Esophagus squamous epithelium (tissue), 4 donors: ENCODE measurements at regions not wholly inside any gene's neighbourhood (a gene's known extent, or its start where the extent isn't known, plus 50 kb on each side); places are given as distances from the start of the nearest gene placed in this dataset.

Experiments
- POLR2A ChIP-seq, 4 donors: fragments of 450-650 bp; IDR thresholded peaks; one replicate each; pipeline ENCODE4 v1.6.1; 2017; ENCODE audit warnings: antibody characterized with exemption in 4 of 4, mild to moderate bottlenecking in 4 of 4, moderate library complexity in 3 of 4
- TF ChIP-seq, protein P1 (sequence below), 6 experiments: fragments of 450-650 bp in 4 of 6; fragments of 200-600 bp in 2 of 6; sonication (generic) in 2 of 6; IDR thresholded peaks; one replicate each; pipeline ENCODE4 v1.5.1; 2016 to 2019; ENCODE audit warnings: antibody characterized with exemption in 6 of 6, mild to moderate bottlenecking in 4 of 6, moderate library complexity in 4 of 6

DNA sequence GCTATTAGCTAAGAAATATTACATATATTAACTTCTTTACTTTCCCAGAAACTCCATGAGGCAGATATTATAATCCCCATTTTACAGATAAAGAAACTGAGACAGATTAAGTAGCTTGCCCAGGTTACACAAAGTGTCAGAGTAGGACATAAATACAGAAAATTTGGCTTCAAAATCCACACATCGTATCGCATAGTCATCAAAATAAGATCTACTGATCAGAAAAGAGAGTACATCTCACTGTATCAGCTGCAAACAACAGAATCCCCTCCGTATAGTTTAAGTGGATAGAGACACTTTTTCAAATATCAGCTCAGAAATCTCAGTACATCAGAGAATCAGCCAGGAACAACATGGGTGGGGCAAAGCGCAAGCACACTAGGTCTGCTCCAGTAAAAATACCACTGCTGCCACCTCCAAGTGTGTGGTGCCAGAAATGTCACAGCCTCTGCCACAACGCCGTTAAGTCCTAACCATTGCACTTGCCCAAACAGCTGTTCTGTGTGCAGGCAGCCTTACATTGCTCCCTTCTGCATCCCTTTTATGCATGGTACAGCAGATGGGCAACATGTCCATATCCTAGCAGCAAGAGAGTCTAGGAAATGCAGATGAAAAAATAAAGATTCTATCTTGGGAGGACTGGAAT lies 204.8 kb downstream of the KLF12 start:
- TF ChIP-seq, protein P1, sequence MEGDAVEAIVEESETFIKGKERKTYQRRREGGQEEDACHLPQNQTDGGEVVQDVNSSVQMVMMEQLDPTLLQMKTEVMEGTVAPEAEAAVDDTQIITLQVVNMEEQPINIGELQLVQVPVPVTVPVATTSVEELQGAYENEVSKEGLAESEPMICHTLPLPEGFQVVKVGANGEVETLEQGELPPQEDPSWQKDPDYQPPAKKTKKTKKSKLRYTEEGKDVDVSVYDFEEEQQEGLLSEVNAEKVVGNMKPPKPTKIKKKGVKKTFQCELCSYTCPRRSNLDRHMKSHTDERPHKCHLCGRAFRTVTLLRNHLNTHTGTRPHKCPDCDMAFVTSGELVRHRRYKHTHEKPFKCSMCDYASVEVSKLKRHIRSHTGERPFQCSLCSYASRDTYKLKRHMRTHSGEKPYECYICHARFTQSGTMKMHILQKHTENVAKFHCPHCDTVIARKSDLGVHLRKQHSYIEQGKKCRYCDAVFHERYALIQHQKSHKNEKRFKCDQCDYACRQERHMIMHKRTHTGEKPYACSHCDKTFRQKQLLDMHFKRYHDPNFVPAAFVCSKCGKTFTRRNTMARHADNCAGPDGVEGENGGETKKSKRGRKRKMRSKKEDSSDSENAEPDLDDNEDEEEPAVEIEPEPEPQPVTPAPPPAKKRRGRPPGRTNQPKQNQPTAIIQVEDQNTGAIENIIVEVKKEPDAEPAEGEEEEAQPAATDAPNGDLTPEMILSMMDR (IDR thresholded peaks at IDR 0.05): no peak
- no peak for TF ChIP-seq POLR2A (IDR thresholded peaks at IDR 0.05)
